ENCODE measurements at regions not wholly inside any gene's neighbourhood (a gene's known extent, or its start where the extent isn't known, plus 50 kb on each side); places are given as distances from the start of the nearest gene placed in this dataset.

GRCh38 chr2:163808406-163808805 is 72.6 kb upstream of the FIGN start:
- TF ChIP-seq CTCF (conservative IDR thresholded peaks at IDR 0.05; ENCODE audit: low read depth): no peak
- no peak overlapping the region for H3K27ac ChIP-seq
- ChIA-PET CTCF (interaction anchor here (0.7 kb wide), 1 partner anchor 110 kb away, joined by 3 read pairs; no protein-coding TSS in a partner anchor), POLR2A (ENCODE audit: low non-redundant PET) (no interaction called here)
- DNase-seq (ENCODE audit: low spot score): no peak

- ChIA-PET CTCF (interaction anchor here (1.1 kb wide), 1 partner anchor 16 kb away, joined by 3 read pairs; no protein-coding TSS in a partner anchor), POLR2A (ENCODE audit: low non-redundant PET) (no interaction called here)
- no peak for TF ChIP-seq CTCF (conservative IDR thresholded peaks at IDR 0.05; ENCODE audit: low read depth)
- DNase-seq (ENCODE audit: low spot score): no peak
- no peak overlapping the region for H3K27ac ChIP-seq
These were observed 66.5 kb upstream of the FIGN start for GRCh38 chr2:163802284-163802683.

GRCh38 chr2:163801486-163801885 is 65.7 kb upstream of the FIGN start:
- no peak for TF ChIP-seq CTCF (conservative IDR thresholded peaks at IDR 0.05; ENCODE audit: low read depth)
- DNase-seq (ENCODE audit: low spot score): no peak
- CTCF ChIA-PET: interaction anchor here (0.5 to 1.1 kb wide), 2 partner anchors 17 to 120 kb away, joined by 3 read pairs; no protein-coding TSS in a partner anchor
- POLR2A ChIA-PET (ENCODE audit: low non-redundant PET): no interaction called here
- no peak overlapping the region for H3K27ac ChIP-seq

GRCh38 chr2:163800951-163801381 is 65.2 kb upstream of the FIGN start:
- CTCF ChIA-PET: interaction anchor here (0.5 to 0.9 kb wide), 2 partner anchors 22 to 121 kb away, joined by 3 read pairs; no protein-coding TSS in a partner anchor
- H3K27ac ChIP-seq: no peak overlapping the region
- no peak for TF ChIP-seq CTCF (conservative IDR thresholded peaks at IDR 0.05; ENCODE audit: low read depth)
- POLR2A ChIA-PET (ENCODE audit: low non-redundant PET): no interaction called here
- no peak for DNase-seq (ENCODE audit: low spot score)

GRCh38 chr2:163799807-163800206 is 64.0 kb upstream of the FIGN start:
- H3K27ac ChIP-seq: no peak overlapping the region
- ChIA-PET CTCF (no interaction called here), POLR2A (ENCODE audit: low non-redundant PET) (no interaction called here)
- no peak for TF ChIP-seq CTCF (conservative IDR thresholded peaks at IDR 0.05; ENCODE audit: low read depth)
- DNase-seq (ENCODE audit: low spot score): no peak

GRCh38 chr2:163794635-163795034 is 58.8 kb upstream of the FIGN start:
- CTCF ChIA-PET: no interaction called here

More at GRCh38 chr2:163794635-163795034, 58.8 kb upstream of the FIGN start:
- H3K27ac ChIP-seq: no peak overlapping the region
- TF ChIP-seq CTCF (conservative IDR thresholded peaks at IDR 0.05; ENCODE audit: low read depth): no peak
- POLR2A ChIA-PET (ENCODE audit: low non-redundant PET): no interaction called here
- DNase-seq (ENCODE audit: low spot score): peak; percentile 20

Data from RWPE1 (cell line).